ENCODE measurements at regions not wholly inside any gene's neighbourhood (a gene's known extent, or its start where the extent isn't known, plus 50 kb on each side); places are given as distances from the start of the nearest gene placed in this dataset.
"Not testable (repeated sequence)": the region's sequence is repeated elsewhere in the genome, so short reads cannot be mapped to it uniquely, and the experiment has no call there.

DNA sequence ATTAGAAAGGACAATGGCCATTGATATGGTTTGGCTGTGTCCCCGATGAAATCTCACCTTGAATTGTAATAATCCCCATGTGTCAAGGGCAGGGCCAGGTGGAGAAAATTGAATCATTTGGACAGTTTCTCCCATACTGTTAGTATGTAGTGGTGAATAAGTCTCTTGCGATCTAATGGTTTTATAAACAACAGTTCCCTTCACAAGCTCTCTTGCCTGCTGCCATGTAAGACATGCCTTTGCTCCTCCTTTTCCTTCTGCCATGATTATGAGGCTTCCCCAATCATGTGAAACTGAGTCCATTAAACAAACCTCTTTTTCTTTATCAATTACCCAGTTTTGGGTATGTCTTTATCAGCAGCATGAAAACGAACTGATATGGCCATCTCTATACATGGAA, 302.7 kb downstream of the SFMBT2 start:
- no peak for DNase-seq (ENCODE audit: low read depth)

DNA sequence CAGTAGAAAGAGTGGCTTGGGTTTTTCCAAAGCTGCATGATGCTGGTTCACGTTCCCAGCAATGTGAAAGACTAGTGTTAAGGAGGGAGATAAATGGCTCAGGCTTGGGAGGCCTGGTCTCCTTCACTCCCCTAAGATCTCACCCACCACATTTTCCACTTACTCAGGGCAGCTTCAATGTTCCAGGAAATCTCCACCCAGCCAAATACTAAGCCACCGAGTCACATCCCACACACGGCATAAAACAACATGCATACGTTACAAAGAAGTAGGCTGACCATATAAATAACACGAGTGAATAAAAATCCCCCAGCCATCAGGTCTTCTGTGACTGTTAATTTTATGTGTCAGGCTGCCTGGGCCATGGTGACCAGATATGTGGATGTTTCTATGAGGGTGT, 303.5 kb downstream of the SFMBT2 start:
- no peak for DNase-seq (ENCODE audit: low read depth)

DNA sequence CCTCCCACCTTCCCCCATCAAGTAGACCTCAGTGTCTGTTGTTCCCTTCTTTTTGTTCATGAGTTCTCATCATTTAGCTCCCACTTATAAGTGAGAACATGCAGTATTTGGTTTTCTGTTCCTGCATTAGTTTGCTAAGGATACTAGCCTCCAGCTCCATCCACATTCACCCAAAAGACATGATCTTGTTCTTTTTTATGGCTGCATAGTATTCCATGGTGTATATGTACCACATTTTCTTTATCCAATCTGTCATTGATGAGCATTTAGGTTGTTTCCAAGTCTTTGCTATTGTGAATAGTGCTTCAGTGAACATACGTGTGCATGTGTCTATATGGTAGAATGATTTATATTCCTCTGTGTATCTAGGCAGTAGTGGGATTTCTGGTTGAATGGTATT, 306.5 kb downstream of the SFMBT2 start:
- DNase-seq (ENCODE audit: low read depth): not testable (repeated sequence)

DNA sequence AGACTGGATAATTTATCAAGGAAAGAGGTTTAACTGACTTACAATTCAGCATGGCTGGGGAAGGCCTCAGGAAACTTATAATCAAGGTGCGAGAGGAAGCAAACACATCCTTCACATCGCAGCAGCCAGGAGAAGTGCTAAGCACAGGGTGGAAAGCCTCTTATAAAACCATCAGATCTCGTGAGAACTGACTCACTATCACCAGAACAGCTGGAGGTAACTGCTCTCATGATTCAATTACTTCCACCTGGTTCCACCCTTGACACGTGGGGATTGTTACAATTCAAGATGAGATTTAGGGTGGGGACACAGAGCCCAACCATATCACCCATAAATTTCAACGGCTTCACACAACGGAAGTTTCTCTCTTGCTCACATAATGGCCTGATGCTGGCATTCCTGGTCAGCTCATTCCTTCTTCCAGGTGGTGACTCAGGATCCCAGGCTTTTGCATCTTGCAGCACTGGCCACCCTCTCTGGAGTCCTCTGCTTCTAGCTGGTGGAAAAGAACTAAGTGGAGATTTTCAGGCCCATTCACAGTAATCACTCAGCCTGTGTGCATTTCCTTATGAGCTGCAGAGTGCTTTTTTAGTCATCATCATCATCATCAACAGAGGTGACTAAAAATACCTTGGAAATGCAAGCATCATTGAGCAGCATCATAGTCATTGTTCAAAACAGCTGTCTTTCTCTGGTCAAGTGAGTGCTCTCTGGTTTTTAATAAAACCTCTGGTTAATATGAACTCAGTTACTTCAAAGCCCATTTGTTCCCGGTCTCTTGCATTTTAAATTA, 308.1 kb downstream of the SFMBT2 start:
- DNase-seq (ENCODE audit: low read depth): no peak

DNA sequence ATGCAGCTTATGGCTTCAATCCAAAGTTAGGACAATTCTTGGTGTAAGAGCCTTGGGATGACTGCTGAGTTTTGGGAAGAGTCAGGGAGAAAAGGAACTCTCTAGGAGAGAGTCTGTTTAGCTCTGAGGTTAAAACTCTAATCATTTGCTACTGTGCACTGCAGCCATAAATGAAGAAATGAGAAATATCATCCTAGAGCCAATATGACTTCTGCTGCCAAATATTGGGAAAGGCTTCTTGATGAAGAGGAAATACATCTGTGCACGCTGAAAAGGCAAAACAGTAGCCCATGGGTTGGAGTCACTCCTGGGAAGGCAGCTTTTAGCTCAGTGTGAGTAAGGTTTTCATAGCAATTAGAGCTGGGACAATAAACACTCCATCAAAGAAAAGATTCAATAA, 308.8 kb downstream of the SFMBT2 start:
- DNase-seq (ENCODE audit: low read depth): no peak

DNA sequence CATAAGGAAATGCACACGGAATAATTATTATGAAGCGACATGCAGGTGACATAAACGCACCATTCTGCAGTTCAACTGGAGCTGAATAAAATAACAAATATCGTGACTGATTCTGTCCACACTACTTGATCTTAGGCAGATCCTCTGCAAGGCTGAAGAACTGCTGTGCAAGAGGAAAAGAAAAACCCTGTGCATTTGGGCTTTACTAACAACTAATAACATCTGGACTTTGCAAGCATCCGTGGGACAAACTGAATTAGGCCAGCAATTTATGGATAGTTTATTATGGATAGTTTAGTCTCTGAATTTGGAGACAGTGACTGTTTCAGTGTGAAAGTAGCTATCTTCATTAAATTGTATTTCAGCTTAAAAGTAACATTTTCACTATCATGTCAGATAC, 309.4 kb downstream of the SFMBT2 start:
- DNase-seq (ENCODE audit: low read depth): no peak

DNA sequence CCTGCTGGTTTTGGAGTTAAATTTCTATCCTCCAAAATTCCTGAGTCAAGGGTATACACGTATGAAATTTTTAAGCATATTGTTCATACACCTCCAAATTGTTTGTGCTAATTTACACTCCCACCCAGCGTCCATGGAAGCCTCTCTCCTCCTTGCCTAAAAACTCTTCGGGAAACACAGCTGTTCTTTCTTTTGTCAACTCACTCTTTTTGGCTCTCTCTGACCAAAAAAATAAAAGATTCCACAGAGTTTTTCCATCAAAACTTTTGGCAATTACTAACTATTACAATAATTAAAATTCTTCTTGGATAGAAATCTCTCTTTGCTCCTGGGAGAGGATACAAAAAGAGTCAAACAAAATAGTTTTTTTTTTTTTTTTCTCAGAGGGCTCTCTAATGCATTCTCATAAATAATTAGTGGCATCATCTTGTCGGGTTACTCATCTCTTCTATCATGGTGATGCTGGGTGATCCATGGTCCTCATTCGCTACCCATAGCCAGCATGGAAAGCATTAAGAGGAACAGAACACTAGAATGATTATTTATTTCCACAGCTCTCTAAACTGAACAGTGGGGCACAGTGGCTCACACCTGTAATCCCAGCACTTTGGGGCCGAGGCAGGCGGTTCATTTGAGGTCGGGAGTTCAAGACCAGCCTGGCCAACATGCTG, 310.7 kb downstream of the SFMBT2 start:
- DNase-seq (ENCODE audit: low read depth): no peak

DNA sequence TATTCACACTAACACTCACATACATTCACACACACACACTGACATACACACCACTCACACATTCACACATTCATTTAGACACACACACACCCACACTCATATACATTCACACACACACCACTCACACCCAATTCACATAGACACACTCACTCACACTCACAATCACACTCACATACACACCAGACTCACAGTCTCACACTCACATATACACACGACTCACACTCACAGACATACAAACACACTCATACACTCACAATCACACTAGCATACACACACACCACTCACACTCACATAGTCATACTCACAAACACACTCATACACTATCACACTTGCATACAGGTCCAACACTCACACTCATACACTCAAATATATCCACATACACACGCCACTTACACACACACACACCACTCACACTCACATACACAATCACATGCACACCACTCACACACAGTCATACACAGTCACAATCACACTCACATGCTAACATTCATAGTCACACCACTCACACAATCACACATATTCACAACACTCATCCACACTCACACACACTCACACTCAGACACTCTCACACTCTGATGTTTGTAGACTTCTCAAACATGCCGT, 312.6 kb downstream of the SFMBT2 start:
- no peak for DNase-seq (ENCODE audit: low read depth)

DNA sequence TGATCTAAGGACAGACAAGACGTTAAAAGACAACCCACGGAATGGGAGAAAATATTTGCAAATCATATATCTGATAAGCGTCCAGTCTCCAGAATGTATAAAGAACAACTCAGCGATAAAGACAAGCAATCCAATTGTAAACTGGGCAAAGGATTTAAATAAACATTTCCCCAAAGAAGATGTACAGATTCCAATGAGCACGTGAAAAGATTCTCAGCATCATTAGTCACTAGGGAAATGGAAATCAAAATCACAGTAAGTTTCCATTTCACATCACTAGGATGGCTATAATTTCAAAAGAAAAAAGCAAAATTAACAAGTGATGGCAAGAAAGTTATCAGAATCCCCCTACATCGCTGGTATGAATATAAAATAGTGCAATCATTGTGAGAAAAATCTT, 316.1 kb downstream of the SFMBT2 start:
- no peak for DNase-seq (ENCODE audit: low read depth)

DNA sequence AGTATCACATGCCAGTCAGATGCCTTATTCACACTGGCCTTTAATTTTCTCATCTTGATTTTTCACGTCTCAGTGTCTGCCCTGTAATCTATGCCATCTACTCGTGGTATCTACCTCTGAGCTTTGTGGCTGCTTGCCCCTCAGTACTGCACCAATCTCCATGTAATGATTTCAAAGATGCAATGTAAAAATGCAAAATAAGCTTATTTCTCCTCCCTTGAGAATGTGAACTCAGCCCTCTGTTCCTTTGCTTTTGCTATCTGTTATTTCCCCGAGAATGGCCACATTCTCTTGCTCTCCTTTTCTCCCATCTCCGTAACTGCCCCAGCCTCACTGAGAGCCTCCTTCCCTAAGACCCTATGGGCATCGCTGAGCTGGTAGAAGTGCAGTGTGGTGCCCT, 317.5 kb downstream of the SFMBT2 start:
- DNase-seq (ENCODE audit: low read depth): no peak

DNA sequence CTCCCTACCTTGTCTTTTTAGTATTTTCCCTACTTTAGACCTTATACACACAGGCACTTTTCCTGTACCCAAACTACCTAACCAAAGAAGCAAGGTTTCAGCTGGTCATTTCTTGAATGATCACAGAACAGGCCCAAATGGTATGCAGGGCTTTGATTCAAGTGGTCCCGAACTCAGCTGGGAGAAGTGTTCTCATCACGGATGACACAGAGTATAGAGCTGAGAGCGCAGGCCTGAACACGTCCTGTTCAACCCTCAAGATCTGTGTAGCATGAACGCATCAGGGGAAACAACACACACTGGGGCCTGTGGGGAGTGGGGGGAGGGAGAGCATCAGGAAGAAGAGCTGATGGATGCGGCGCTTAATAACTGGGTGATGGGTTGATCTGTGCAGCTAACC, 318.2 kb downstream of the SFMBT2 start:
- no peak for DNase-seq (ENCODE audit: low read depth)

DNA sequence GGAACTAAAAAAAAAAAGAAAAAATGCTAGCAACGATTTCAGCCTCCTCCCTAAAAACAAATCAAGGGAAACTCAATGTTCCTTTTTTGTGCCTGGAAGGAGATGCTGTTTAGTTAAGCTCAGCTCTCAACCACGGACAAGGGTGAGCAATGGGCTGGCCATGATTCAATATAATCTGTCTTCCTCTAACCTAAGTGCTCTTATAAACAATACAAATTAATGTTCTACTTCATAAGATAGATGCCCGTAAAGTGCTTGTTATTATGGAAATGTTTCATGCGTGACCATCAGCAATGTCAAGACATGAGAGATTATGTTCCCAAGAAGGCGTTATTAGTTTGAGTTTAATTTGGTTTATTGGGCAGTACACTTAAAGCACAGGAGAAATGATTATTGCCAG, 320.3 kb downstream of the SFMBT2 start:
- no peak for DNase-seq (ENCODE audit: low read depth)

DNA sequence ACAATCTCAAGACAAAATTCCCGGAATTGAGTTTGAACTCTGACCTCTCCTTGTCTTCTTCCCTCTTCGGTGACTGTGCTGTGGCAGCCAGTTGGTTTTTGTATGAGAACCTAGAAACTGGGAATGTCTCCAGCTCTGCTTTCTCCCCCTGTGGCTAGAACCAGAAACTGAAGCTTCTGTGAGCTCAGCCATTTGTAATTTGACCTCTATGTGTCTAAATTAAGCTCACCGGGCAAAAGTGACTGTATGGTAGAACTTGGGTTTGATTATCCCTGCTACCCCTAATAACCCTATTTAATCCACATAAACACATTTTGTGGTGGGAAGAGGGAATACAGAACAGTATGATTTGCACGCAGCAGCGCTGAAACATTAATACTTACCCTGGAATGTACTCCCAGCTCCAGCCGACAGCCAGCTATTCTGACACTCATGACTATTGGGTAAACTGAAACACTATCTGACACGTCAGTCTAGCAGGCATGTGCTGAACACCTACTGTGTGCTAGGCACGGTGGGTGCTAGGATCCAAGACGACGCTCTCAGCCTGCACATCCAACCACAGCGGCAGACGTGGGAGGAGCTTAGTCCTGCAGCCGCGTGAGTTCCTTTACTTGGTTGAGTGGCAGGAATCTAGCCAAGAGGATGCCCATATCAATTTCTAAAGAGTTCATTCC, 324.8 kb downstream of the SFMBT2 start:
- DNase-seq (ENCODE audit: low read depth): no peak

DNA sequence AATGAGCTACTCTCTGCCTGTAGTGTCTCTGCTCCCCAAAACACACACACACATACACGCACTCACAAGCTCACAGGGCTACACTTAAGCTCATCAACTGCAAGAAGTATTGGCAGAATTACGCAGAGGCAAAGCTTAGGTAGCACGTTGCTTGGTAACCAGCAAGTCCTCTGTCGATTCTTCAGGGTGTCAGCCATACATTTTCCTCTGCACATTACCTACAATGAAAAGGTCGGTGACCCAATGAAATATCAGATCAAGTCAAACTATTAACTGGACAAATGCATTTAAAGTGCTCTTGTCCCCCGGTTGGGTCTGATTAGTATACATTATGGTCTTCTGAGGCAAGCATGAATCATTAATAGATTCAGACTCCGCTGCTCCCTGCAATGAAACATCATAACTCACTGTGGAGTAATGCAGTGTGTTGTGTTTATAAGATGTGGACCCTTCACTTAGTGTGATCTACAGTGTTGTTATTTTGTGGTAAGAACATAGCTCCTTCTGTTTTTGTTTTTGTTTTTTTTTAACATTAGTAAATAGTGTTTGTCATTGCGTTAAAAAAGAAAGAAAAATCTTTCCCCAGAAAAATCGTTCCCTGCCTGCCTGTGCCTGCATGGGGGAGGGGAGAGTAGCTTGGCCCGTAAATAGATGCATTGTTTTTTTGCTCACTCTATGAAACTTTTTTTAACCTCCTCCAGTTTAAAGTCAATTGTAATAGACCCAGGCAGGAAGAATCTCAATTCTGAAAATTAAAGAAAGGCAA, 325.5 kb downstream of the SFMBT2 start:
- no peak for DNase-seq (ENCODE audit: low read depth)

DNA sequence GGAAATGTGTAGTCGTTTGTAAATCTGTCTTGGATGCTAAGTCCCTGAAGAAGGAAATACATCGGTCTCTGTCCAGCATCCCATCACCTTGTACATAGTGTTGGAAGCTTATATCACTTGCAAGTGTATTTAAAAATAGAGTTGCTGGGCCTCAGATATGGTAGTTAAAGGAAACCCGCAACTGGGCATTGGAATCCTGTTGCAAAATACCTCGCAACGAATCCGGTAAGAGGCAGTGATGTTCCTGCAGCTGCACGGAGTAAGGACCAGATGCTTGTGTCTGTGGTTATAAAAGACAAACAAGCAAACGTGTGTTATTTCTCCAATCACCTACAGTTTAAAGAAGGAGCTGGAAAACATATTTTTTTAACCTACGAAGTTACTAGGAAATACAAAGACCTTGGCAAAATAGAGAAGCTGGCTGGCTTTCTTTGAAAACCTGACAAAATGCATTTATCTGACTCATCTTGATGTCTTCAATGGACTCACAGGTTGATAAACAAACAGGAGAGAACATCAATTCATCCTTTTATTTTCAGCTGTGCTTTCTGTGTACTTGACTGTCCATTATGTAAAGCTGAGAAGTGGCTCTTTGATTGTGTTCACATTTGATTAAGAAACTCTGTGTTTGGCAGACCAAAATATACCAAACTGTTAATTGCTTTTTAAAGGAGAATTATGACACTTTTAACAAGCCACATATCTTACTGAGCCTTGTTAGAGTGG, 326.4 kb downstream of the SFMBT2 start:
- DNase-seq (ENCODE audit: low read depth): no peak

DNA sequence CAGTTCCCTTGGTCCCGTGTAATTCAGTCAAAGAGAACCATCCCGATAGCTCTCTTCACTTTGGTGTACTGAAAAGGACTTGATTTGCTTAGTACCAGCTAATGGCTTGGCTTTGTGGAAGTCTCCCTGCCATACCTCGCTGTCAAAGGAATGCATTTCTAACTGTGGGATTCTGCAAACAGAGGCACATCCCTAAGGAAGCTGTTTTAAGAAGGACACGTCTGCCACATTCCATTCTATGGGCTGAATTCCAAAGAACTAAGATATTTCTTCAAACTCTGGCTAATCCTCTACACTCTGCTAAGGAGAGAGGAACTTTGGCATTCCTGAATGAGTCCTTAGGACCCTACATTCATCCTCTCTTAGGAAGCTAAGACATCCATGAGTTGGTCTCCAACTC, 327.9 kb downstream of the SFMBT2 start:
- no peak for DNase-seq (ENCODE audit: low read depth)

DNA sequence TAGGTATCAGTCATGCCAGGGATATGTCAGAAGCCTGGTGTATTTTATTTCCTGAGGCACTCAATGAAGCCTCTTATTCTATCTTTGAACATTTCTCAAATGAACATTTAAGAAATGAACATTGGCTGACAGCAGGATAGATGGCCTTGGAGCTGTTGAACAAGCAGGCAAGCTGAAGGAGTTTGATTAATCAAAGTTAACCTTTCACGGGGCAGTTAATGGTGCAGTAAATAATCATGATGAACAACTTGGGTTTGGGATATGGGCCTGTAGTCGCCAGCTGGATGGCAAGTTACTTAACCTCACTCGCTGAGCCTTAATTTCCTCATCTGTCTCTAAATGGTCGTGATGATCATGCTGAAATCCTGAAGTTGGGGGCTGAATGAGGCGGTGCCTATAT, 333.0 kb downstream of the SFMBT2 start:
- DNase-seq (ENCODE audit: low read depth): no peak

DNA sequence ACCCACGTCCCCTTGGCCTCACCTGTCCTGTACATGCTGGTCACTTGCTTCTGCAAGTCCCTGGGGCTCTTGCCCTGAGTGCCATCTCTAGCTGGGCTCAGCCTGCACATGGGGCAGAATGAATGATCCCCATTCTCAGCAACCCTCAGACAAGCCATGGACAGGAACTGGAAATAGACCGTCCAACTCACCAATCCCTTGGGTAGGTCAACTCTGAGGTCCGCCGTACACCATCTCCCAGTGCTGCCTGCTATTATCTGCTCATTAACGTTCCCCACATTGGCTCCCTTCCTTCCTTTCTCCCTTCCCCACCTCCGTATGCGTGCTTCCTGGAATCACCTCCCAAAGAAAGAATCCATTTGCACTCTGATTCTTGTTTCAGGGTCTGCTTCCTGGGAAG, 335.0 kb downstream of the SFMBT2 start:
- no peak for DNase-seq (ENCODE audit: low read depth)

DNA sequence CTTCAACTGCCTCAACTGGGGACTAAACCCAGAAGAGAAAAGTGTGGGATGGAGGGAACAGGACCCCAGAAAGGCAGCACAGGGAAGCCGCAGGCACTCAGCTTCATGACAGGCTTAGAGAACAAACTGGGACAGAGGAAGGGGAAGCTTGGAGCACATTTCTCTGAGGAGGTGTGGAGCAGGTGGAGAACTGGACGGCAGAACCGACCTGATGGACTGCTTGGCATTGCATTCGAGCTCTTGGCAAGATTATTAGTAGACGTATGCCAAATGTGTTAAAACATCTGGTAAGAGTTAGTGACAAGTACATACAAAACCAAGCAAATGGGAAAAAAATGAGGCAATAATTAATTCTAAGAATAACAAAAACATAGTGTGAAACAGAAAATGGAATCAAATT, 335.7 kb downstream of the SFMBT2 start:
- DNase-seq (ENCODE audit: low read depth): no peak

DNA sequence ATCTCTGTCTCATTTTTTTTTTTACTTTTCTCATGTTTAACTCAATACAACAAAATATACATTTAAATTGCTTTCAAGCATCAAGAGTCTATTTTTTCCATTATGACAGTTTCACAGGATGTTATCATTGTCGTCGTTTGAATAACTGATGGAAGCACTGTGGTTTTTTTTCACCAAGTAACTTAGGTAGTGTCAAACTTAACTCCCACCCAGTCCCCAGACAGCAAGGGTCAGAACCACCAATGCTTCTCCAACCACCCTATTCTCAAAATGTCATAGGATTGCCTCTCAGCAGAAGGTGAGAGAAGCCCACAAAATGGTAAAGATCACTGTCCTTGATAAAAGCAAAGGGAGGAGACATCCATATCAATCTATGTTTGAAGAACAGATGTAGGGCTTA, 339.4 kb downstream of the SFMBT2 start:
- no peak for DNase-seq (ENCODE audit: low read depth)

DNA sequence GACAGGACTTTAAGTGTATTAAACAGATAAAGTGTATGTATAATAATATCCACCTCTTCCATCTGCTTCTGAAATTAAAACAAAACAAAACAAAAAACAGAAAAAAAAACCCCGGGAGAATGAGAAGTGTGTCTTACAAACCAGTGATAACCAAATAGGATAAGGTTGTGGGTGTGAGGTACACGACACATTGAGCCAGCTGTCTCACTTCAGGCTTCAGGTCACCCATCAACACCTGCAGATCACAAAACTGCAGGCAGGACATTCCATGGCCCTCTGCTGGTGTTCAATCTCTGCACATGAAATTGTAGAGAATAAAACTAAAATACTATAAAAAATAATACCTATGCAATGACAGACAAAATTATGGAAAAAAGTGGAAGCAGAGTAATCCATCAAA, 339.9 kb downstream of the SFMBT2 start:
- DNase-seq (ENCODE audit: low read depth): no peak

DNA sequence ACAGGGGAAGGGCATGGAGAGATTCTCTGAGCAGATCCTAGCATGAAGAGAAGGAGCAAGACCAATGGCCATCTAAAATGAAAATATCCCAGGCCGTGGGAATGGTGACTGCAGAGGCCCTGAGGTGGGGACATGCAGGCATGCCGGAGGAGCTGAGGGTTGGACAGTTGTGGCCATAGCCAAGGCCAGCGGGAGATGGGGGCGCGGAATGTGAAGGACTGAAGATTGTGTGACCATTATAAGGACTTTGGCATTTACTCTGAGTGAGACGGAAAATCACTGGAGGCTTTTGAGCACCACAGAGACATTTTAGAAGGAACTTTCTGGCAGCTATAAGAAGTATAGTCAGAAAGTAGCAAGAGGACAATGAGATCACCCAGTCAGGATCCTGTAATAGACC, 341.1 kb downstream of the SFMBT2 start:
- no peak for DNase-seq (ENCODE audit: low read depth)

All from stimulated activated CD8-positive, alpha-beta memory T cell treated with anti-CD3 and anti-CD28 coated beads, Interleukin-4, amount 100 ng/mL, for 24 hours (primary cell).